Liver (tissue), 8 donors: ENCODE measurements at regions not wholly inside any gene's neighbourhood (a gene's known extent, or its start where the extent isn't known, plus 50 kb on each side); places are given as distances from the start of the nearest gene placed in this dataset.

ENCODE experiments used
- DNase-seq: peaks from one replicate; pipeline ENCODE4 v3.0.0-alpha.2; 2017; ENCODE audit warnings: low spot score
- H3K27ac ChIP-seq, 2 donors: one replicate each; pipeline ENCODE4 v1.7.0; 2013; ENCODE audit warnings: inconsistent platforms in 2 of 2, low read length in 2 of 2, control low read depth in 1 of 2, low read depth in 1 of 2, mild to moderate bottlenecking in 1 of 2
- H3K27me3 ChIP-seq, 4 donors: one replicate each; pipeline versions ENCODE4 v1.6.1 to v1.7.0; 2013; ENCODE audit warnings: low read length in 3 of 4, inconsistent platforms in 1 of 4, mild to moderate bottlenecking in 1 of 4, moderate library complexity in 1 of 4; ENCODE audit not compliant: control insufficient read depth in 4 of 4, insufficient read depth in 4 of 4
- H3K36me3 ChIP-seq, 4 donors: one replicate each; pipeline versions ENCODE4 v1.6.1 to v1.7.0; 2013; ENCODE audit warnings: low read length in 3 of 4, mild to moderate bottlenecking in 3 of 4, low read depth in 1 of 4, moderate library complexity in 1 of 4; ENCODE audit not compliant: control insufficient read depth in 4 of 4, insufficient read depth in 3 of 4
- H3K4me1 ChIP-seq, 4 donors: one replicate each; pipeline versions ENCODE4 v1.6.1 to v1.7.0; 2013; ENCODE audit warnings: low read length in 3 of 4, mild to moderate bottlenecking in 3 of 4, moderate library complexity in 1 of 4; ENCODE audit not compliant: control insufficient read depth in 4 of 4, insufficient read depth in 4 of 4
- H3K4me3 ChIP-seq, 3 donors: one replicate each; pipeline versions ENCODE4 v1.6.1 to v1.7.0; 2013; ENCODE audit warnings: low read length in 3 of 3, control low read depth in 1 of 3, low read depth in 1 of 3, mild to moderate bottlenecking in 1 of 3
- H3K9ac ChIP-seq, 2 donors: one replicate each; pipeline ENCODE4 v1.7.0; 2013; ENCODE audit warnings: low read length in 2 of 2, mild to moderate bottlenecking in 2 of 2, moderate library complexity in 2 of 2, control low read depth in 1 of 2, low read depth in 1 of 2
- H3K9me3 ChIP-seq, 4 donors: one replicate each; pipeline versions ENCODE4 v1.6.1 to v1.7.0; 2013; ENCODE audit warnings: low read length in 3 of 4; ENCODE audit not compliant: control insufficient read depth in 4 of 4
- EGR1 ChIP-seq, 2 donors: IDR thresholded peaks; 2 replicates each; pipeline ENCODE4 v1.6.1; 2016 to 2018; ENCODE audit warnings: antibody characterized with exemption in 2 of 2, low read depth in 2 of 2
- FOXA1 ChIP-seq: IDR thresholded peaks from 2 replicates; pipeline ENCODE4 v1.6.1; 2016; ENCODE audit warnings: antibody characterized with exemption
- FOXA2 ChIP-seq: IDR thresholded peaks from 2 replicates; pipeline ENCODE4 v1.6.1; 2016; ENCODE audit warnings: antibody characterized with exemption
- GABPA ChIP-seq, 2 donors: IDR thresholded peaks in 1 of 2; conservative IDR thresholded peaks in 1 of 2; 2 replicates each; pipeline ENCODE4 v1.6.1; 2016; ENCODE audit warnings: antibody characterized with exemption in 2 of 2, mild to moderate bottlenecking in 1 of 2, moderate library complexity in 1 of 2
- HNF4A ChIP-seq, 2 donors: conservative IDR thresholded peaks; 2 replicates each; pipeline ENCODE4 v1.6.1; 2016; ENCODE audit warnings: antibody characterized with exemption in 2 of 2, mild to moderate bottlenecking in 2 of 2
- HNF4G ChIP-seq: IDR thresholded peaks from 2 replicates; pipeline ENCODE4 v1.6.1; 2016; ENCODE audit warnings: antibody characterized with exemption
- JUND ChIP-seq, 2 donors: IDR thresholded peaks; 2 replicates each; pipeline ENCODE4 v1.6.1; 2016; ENCODE audit warnings: antibody characterized with exemption in 2 of 2
- NR2F2 ChIP-seq: IDR thresholded peaks from 2 replicates; pipeline ENCODE4 v1.6.1; 2016; ENCODE audit warnings: antibody characterized with exemption
- RAD21 ChIP-seq, 2 donors: IDR thresholded peaks; 2 replicates each; pipeline ENCODE4 v1.6.1; 2016; ENCODE audit warnings: antibody characterized with exemption in 2 of 2, mild to moderate bottlenecking in 2 of 2
- RXRA ChIP-seq, 2 donors: IDR thresholded peaks; 2 replicates each; pipeline ENCODE4 v1.6.1; 2017 to 2018; ENCODE audit warnings: antibody characterized with exemption in 2 of 2, mild to moderate bottlenecking in 1 of 2
- SP1 ChIP-seq: IDR thresholded peaks from 2 replicates; pipeline ENCODE4 v1.6.1; 2018; ENCODE audit warnings: antibody characterized with exemption, mild to moderate bottlenecking
- YY1 ChIP-seq: IDR thresholded peaks from 2 replicates; pipeline ENCODE4 v1.6.1; 2016; ENCODE audit warnings: antibody characterized with exemption, mild to moderate bottlenecking
- WGBS: extraction: QIAGEN DNeasy Blood & Tissue Kit; methylation state at CpG from one replicate; pipeline ENCODE4 v1.1.7; 2013; 5-methylcytosine and 5-hydroxymethylcytosine counted together
- TF ChIP-seq, protein P1 (sequence below): IDR thresholded peaks from 2 replicates; pipeline ENCODE4 v1.6.1; 2016; ENCODE audit warnings: antibody characterized with exemption, mild to moderate bottlenecking
- TF ChIP-seq, protein P2 (sequence below): fragments of 150-350 bp; IDR thresholded peaks from 2 replicates; pipeline ENCODE4 v1.5.1; 2017; ENCODE audit warnings: improper control_type of control experiment, low read depth, low read length; ENCODE audit not compliant: missing input control
- TF ChIP-seq, protein P3 (sequence below): IDR thresholded peaks from 2 replicates; pipeline ENCODE4 v1.6.1; 2016; ENCODE audit warnings: antibody characterized with exemption
- TF ChIP-seq, protein P4 (sequence below): IDR thresholded peaks from 2 replicates; pipeline ENCODE4 v1.6.1; 2016; ENCODE audit warnings: antibody characterized with exemption
- donor health status: healthy.
- donor health status: healthy.
- donor health status: healthy.
- donor health status: healthy.
- donor health status: healthy.

DNA sequence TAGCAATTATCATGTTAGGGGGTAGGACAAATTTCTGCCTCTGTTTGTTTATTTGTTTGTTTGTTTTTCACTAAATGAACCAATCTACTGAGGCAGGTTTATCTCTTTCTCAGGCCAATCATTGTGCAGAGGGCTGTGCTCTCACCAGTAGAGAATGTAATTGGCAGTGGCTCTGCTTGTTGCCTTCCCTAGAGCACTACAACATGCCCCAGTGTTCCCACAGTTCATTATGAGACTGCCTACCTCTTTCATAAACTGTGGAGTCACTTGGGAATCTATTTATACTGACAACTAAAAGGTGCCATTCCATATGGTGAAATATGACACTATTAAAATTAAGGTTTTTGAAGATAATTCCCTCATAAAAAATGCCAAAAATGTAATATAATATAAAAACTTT is 196.3 kb upstream of the ALCAM start:
- no peak for DNase-seq

DNA sequence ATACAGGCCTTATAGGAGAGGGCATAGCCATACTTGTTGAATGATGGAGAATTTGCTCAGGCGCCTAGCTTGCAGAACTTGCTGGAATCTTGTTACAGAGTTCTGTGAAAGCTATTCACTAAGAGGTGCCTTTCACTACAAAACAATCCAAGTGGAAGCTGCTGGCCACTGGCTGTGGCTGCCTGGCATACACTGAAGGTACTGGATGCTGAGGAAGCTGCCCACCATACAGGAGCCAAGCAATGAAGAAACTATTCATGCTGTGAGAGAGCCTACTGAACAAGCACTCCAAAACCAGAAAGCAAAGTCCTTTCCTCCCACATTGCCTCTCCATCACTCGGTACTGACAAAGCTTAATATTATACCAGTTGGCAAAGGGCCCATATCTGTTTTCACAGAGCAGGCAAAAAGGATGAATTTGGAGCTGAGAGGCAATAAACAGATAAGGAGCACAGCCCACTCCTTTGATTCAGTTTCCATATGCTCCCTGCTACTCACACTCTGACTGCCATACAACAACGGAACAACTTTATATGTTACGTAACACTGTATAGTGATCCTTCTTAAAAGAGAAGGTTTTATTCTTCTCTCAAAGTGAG is 192.6 kb upstream of the ALCAM start:
- H3K27ac ChIP-seq = no peak overlapping the region
- H3K4me1 ChIP-seq = peaks cover 0 to 2% (median 0%) of the 10 kb centered on the region in 4 donors
- H3K9me3 ChIP-seq = no peaks in the 10 kb centered on the region
- no peak for TF ChIP-seq HNF4A (conservative IDR thresholded peaks at IDR 0.05)
- no peak overlapping the region for H3K9ac ChIP-seq
- 73% methylated on average over 4 of the region's 4 CpGs for WGBS
- H3K36me3 ChIP-seq = no peaks in the 10 kb centered on the region
- no peak overlapping the region for H3K4me3 ChIP-seq
- no peak for DNase-seq
- no peaks in the 10 kb centered on the region for H3K27me3 ChIP-seq

More for the DNA sequence above, 196.3 kb upstream of the ALCAM start:
- peaks cover 0 to 2% (median 0%) of the 10 kb centered on the region in 4 donors for H3K4me1 ChIP-seq
- no peak overlapping the region for H3K4me3 ChIP-seq
- H3K27ac ChIP-seq = no peak overlapping the region
- no peaks in the 10 kb centered on the region for H3K27me3 ChIP-seq
- no peak overlapping the region for H3K9ac ChIP-seq
- TF ChIP-seq RXRA (IDR thresholded peaks at IDR 0.05) (no peak), YY1 (no peak), HNF4A (conservative IDR thresholded peaks at IDR 0.05) (no peak), SP1 (no peak), FOXA1 (no peak), RAD21 (IDR thresholded peaks at IDR 0.05) (no peak), HNF4G (no peak), NR2F2 (no peak)
- TF ChIP-seq, protein P1, sequence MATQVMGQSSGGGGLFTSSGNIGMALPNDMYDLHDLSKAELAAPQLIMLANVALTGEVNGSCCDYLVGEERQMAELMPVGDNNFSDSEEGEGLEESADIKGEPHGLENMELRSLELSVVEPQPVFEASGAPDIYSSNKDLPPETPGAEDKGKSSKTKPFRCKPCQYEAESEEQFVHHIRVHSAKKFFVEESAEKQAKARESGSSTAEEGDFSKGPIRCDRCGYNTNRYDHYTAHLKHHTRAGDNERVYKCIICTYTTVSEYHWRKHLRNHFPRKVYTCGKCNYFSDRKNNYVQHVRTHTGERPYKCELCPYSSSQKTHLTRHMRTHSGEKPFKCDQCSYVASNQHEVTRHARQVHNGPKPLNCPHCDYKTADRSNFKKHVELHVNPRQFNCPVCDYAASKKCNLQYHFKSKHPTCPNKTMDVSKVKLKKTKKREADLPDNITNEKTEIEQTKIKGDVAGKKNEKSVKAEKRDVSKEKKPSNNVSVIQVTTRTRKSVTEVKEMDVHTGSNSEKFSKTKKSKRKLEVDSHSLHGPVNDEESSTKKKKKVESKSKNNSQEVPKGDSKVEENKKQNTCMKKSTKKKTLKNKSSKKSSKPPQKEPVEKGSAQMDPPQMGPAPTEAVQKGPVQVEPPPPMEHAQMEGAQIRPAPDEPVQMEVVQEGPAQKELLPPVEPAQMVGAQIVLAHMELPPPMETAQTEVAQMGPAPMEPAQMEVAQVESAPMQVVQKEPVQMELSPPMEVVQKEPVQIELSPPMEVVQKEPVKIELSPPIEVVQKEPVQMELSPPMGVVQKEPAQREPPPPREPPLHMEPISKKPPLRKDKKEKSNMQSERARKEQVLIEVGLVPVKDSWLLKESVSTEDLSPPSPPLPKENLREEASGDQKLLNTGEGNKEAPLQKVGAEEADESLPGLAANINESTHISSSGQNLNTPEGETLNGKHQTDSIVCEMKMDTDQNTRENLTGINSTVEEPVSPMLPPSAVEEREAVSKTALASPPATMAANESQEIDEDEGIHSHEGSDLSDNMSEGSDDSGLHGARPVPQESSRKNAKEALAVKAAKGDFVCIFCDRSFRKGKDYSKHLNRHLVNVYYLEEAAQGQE = no peak
- TF ChIP-seq, protein P2, sequence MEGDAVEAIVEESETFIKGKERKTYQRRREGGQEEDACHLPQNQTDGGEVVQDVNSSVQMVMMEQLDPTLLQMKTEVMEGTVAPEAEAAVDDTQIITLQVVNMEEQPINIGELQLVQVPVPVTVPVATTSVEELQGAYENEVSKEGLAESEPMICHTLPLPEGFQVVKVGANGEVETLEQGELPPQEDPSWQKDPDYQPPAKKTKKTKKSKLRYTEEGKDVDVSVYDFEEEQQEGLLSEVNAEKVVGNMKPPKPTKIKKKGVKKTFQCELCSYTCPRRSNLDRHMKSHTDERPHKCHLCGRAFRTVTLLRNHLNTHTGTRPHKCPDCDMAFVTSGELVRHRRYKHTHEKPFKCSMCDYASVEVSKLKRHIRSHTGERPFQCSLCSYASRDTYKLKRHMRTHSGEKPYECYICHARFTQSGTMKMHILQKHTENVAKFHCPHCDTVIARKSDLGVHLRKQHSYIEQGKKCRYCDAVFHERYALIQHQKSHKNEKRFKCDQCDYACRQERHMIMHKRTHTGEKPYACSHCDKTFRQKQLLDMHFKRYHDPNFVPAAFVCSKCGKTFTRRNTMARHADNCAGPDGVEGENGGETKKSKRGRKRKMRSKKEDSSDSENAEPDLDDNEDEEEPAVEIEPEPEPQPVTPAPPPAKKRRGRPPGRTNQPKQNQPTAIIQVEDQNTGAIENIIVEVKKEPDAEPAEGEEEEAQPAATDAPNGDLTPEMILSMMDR = no peak
- TF ChIP-seq, protein P3, sequence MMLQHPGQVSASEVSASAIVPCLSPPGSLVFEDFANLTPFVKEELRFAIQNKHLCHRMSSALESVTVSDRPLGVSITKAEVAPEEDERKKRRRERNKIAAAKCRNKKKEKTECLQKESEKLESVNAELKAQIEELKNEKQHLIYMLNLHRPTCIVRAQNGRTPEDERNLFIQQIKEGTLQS = no peak
- no peaks in the 10 kb centered on the region for H3K9me3 ChIP-seq
- no peaks in the 10 kb centered on the region for H3K36me3 ChIP-seq

DNA sequence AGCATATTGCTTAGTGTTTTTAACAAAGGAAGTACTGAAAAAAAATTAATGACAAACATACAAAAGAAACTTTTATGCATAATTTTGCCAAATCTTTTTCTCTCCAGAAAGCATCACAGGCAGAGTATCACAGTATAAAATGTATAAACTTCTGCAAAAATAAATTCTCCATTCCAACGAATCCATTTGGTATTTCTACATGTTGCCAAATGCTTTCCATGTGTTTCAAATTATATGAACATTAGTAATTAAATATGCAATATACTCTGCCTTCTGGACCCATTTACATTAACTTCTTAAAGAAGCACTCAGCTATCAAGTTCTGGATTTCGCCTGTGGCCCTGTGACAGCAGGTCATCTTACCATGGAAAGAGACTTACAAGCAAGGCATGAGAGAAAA is 189.1 kb upstream of the ALCAM start:
- Histone ChIP-seq H3K4me1 (peaks cover 0 to 2% (median 0%) of the 10 kb centered on the region in 4 donors), H3K9me3 (no peaks in the 10 kb centered on the region), H3K9ac (no peak overlapping the region), H3K36me3 (no peaks in the 10 kb centered on the region), H3K4me3 (no peak overlapping the region), H3K27me3 (no peaks in the 10 kb centered on the region), H3K27ac (no peak overlapping the region)
- no peak for DNase-seq
- WGBS = 81% methylated on average over 2 of the region's 2 CpGs
- TF ChIP-seq GABPA (IDR thresholded peaks at IDR 0.05 in 1 of 2, conservative IDR thresholded peaks at IDR 0.05 in 1 of 2) (no peak), FOXA1 (no peak), HNF4G (no peak), FOXA2 (no peak), SP1 (no peak), JUND (IDR thresholded peaks at IDR 0.05) (no peak), RAD21 (IDR thresholded peaks at IDR 0.05) (no peak), HNF4A (conservative IDR thresholded peaks at IDR 0.05) (no peak), YY1 (no peak), EGR1 (IDR thresholded peaks at IDR 0.05; ENCODE audit: low read depth in 2 of 2) (no peak)
- TF ChIP-seq, protein P3 = no peak
- TF ChIP-seq, protein P4, sequence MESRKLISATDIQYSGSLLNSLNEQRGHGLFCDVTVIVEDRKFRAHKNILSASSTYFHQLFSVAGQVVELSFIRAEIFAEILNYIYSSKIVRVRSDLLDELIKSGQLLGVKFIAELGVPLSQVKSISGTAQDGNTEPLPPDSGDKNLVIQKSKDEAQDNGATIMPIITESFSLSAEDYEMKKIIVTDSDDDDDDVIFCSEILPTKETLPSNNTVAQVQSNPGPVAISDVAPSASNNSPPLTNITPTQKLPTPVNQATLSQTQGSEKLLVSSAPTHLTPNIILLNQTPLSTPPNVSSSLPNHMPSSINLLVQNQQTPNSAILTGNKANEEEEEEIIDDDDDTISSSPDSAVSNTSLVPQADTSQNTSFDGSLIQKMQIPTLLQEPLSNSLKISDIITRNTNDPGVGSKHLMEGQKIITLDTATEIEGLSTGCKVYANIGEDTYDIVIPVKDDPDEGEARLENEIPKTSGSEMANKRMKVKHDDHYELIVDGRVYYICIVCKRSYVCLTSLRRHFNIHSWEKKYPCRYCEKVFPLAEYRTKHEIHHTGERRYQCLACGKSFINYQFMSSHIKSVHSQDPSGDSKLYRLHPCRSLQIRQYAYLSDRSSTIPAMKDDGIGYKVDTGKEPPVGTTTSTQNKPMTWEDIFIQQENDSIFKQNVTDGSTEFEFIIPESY = no peak
